GM23248 (cell line): ENCODE measurements at regions not wholly inside any gene's neighbourhood (a gene's known extent, or its start where the extent isn't known, plus 50 kb on each side); places are given as distances from the start of the nearest gene placed in this dataset.

Source experiments
- DNase-seq: peaks from one replicate; pipeline ENCODE4 v3.0.0-alpha.2; 2015
- H2AFZ ChIP-seq: fragments of 200-600 bp; sonication (generic); 2 replicates; pipeline ENCODE4 v1.6.1; 2016; ENCODE audit warnings: antibody characterized with exemption
- H3F3A ChIP-seq: fragments of 200-600 bp; sonication (generic); 2 replicates; pipeline ENCODE4 v1.6.1; 2016; ENCODE audit warnings: mild to moderate bottlenecking, antibody characterized with exemption, mixed run types; ENCODE audit not compliant: insufficient read depth
- H3K27ac ChIP-seq: fragments of 200-600 bp; sonication (generic); 2 replicates; pipeline ENCODE4 v1.5.1; 2016; ENCODE audit warnings: mild to moderate bottlenecking
- H3K27me3 ChIP-seq: fragments of 200-600 bp; sonication (generic); replicated peaks from 2 replicates; pipeline ENCODE4 v1.6.1; 2016; ENCODE audit warnings: mild to moderate bottlenecking; ENCODE audit not compliant: insufficient read depth
- H3K36me3 ChIP-seq: fragments of 200-600 bp; sonication (generic); 2 replicates; pipeline ENCODE4 v1.6.1; 2016; ENCODE audit warnings: low read depth, mild to moderate bottlenecking
- H3K4me1 ChIP-seq: fragments of 200-600 bp; sonication (generic); 2 replicates; pipeline ENCODE4 v1.6.1; 2016; ENCODE audit warnings: mild to moderate bottlenecking; ENCODE audit not compliant: insufficient read depth
- H3K4me2 ChIP-seq: fragments of 200-600 bp; sonication (generic); one replicate; pipeline ENCODE4 v1.6.1; 2016; ENCODE audit warnings: mild to moderate bottlenecking; ENCODE audit not compliant: unreplicated experiment
- H3K4me3 ChIP-seq: fragments of 200-600 bp; sonication (generic); 2 replicates; pipeline ENCODE4 v1.5.1; 2016; ENCODE audit warnings: mild to moderate bottlenecking
- H3K79me2 ChIP-seq: fragments of 200-600 bp; sonication (generic); 2 replicates; pipeline ENCODE4 v1.6.1; 2016; ENCODE audit warnings: mild to moderate bottlenecking; ENCODE audit not compliant: insufficient read depth
- H3K9ac ChIP-seq: fragments of 200-600 bp; sonication (generic); 2 replicates; pipeline ENCODE4 v1.6.1; 2016; ENCODE audit warnings: mild to moderate bottlenecking
- H3K9me2 ChIP-seq: fragments of 200-600 bp; sonication (generic); 2 replicates; pipeline ENCODE4 v1.6.1; 2016; ENCODE audit warnings: mixed run types, mild to moderate bottlenecking, moderate library complexity; ENCODE audit not compliant: insufficient read depth
- H3K9me3 ChIP-seq: fragments of 200-600 bp; sonication (generic); one replicate; pipeline ENCODE4 v1.6.1; 2017; ENCODE audit warnings: low read depth
- H4K20me1 ChIP-seq: fragments of 200-600 bp; sonication (generic); 2 replicates; pipeline ENCODE4 v1.6.0; 2016; ENCODE audit not compliant: insufficient read depth
- EZH2 ChIP-seq: fragments of 200-600 bp; sonication (generic); IDR thresholded peaks from 2 replicates; pipeline ENCODE4 v1.6.1; 2018; ENCODE audit warnings: antibody characterized with exemption, mild to moderate bottlenecking; ENCODE audit not compliant: insufficient read depth, poor library complexity, severe bottlenecking
- EZH2phosphoT487 ChIP-seq: fragments of 200-600 bp; sonication (generic); IDR thresholded peaks from 2 replicates; pipeline ENCODE4 v1.6.1; 2018; ENCODE audit warnings: antibody characterized with exemption, moderate library complexity, mild to moderate bottlenecking, low read depth; ENCODE audit not compliant: insufficient read depth
- WGBS, 2 experiments: methylation state at CpG; one replicate each; pipeline ENCODE4 v1.1.6; 2015 to 2017; ENCODE audit warnings: low lambda C conversion rate in 2 of 2, low coverage in 1 of 2; ENCODE audit errors: missing lambda C conversion rate in 2 of 2; 5-methylcytosine and 5-hydroxymethylcytosine counted together
- in situ Hi-C: fragments of 300-500 bp; cut with MboI; formaldehyde crosslinking; loops from 2 replicates; pipeline ENCODE4 v1.15.0; 2020

DNA sequence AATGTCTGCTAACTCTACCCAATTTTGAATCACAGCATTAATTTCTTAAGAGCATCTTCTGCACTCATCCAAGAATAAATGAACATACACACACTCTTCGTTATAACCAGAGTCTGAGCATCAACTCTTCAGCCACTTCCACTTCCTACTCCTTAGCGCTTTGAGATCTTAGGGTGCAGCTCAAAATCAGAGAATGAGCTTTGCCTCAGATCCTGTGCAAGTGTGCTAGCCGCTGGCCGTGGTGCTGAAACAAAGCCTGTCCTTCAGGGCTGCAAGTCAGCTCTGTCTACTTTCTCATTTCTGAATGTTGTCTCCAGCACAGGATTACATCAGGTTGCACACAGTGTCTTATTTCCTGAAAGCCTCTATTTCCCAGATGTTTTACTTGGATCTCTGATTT lies 165.4 kb downstream of the AIPL1 start:
- Histone ChIP-seq H3K4me2 (no peak overlapping the region), H3K9me2 (no peaks in the 10 kb centered on the region), H4K20me1 (no peaks in the 10 kb centered on the region), H3K79me2 (no peaks in the 10 kb centered on the region), H2AFZ (no peak overlapping the region), H3K9ac (no peak overlapping the region), H3K4me3 (no peak overlapping the region), H3K9me3 (no peaks in the 10 kb centered on the region), H3F3A (no peaks in the 10 kb centered on the region), H3K27ac (no peak overlapping the region), H3K4me1 (no peaks in the 10 kb centered on the region), H3K27me3 (no peaks in the 10 kb centered on the region), H3K36me3 (no peaks in the 10 kb centered on the region)
- peak; percentile 43 for DNase-seq
- no peak for TF ChIP-seq EZH2phosphoT487
- no peak for TF ChIP-seq EZH2
- in situ Hi-C loops = no loop called here
- WGBS, 2 experiments = 1 to 2% methylated on average over 4 of the region's 4 CpGs

DNA sequence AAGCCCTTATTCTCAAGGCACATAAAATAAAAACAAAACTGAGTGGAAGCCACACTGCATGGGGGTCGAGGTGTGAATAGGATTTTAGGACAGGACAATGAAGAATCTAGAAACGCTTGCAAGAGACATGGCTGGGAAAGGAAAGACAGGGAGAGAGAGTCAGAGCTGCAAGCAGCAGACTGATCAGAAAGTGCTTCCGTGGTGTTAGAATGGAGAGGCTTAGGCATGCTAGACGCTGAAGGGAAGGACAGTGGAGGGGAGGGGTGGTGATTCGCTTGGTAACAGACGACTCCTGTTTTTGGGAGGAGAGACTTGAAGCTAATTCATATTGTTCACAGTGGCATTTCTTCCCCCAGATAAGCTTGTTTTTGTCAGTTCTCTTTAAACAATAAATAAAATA lies 173.5 kb downstream of the AIPL1 start:
- H2AFZ ChIP-seq = no peak overlapping the region
- no peak for TF ChIP-seq EZH2phosphoT487
- H4K20me1 ChIP-seq = no peaks in the 10 kb centered on the region
- WGBS, 2 experiments = 14% methylated on average over 6 of the region's 6 CpGs
- no peaks in the 10 kb centered on the region for H3K9me2 ChIP-seq
- H3K9me3 ChIP-seq = no peaks in the 10 kb centered on the region
- H3K27ac ChIP-seq = no peak overlapping the region
- no peak overlapping the region for H3K4me3 ChIP-seq
- no peaks in the 10 kb centered on the region for H3K36me3 ChIP-seq
- in situ Hi-C loops = no loop called here
- no peaks in the 10 kb centered on the region for H3K27me3 ChIP-seq
- no peaks in the 10 kb centered on the region for H3F3A ChIP-seq
- no peak overlapping the region for H3K4me2 ChIP-seq
- no peak overlapping the region for H3K9ac ChIP-seq
- H3K79me2 ChIP-seq = no peaks in the 10 kb centered on the region
- no peak for DNase-seq
- H3K4me1 ChIP-seq = no peaks in the 10 kb centered on the region

DNA sequence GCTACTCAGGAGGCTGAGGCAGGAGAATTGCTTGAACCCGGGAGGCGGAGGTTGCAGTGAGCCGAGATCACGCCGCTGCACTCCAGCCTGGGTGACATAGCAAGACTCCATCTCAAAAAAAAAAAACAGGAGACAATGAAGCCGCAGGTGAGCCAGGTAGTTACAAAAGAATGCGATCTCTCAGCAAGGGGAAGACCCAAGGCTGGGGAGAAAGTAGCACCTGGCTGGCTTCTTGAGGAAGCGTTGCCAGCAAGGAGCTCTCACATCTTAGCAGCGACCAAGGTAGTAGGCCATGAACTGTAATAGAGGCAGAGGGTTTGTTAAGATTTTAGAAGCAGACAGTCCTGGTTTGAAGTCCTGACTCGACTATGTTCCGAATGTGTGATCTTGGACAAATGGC lies 175.0 kb downstream of the AIPL1 start:
- Histone ChIP-seq H2AFZ (no peak overlapping the region), H3K9me3 (no peaks in the 10 kb centered on the region), H3K4me1 (no peaks in the 10 kb centered on the region), H3K4me2 (no peak overlapping the region), H4K20me1 (no peaks in the 10 kb centered on the region), H3F3A (no peaks in the 10 kb centered on the region), H3K79me2 (no peaks in the 10 kb centered on the region), H3K27me3 (no peaks in the 10 kb centered on the region), H3K4me3 (no peak overlapping the region), H3K36me3 (no peaks in the 10 kb centered on the region), H3K9ac (no peak overlapping the region), H3K9me2 (no peaks in the 10 kb centered on the region), H3K27ac (no peak overlapping the region)
- in situ Hi-C loops = no loop called here
- no peak for TF ChIP-seq EZH2
- no peak for TF ChIP-seq EZH2phosphoT487
- no peak for DNase-seq
- WGBS, 2 experiments = 40 to 44% methylated on average over 11 of the region's 11 CpGs

DNA sequence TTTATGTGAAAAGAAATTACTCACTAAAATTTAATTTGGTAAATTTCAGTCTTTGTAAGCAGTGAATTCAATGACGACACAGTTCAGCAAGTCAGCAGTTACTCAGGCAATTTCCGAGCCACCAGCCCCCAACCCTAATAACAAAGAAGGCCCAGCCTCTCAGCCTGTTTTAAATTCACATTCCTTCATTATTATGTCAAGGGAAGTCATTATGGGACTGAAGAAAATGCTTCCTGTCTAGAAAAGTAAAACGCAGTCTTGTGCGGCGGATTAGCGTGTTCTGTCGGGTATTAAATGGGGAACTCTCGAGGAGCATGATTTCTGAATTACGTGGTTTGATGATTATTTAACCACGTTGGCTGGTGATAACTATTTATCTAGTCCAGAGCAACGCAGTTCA lies 177.6 kb downstream of the AIPL1 start:
- Histone ChIP-seq H3K4me2 (no peak overlapping the region), H3K9me3 (no peaks in the 10 kb centered on the region), H3K9me2 (no peaks in the 10 kb centered on the region), H3K4me1 (no peaks in the 10 kb centered on the region), H3K36me3 (no peaks in the 10 kb centered on the region), H3K27me3 (no peaks in the 10 kb centered on the region), H2AFZ (no peak overlapping the region), H3K9ac (no peak overlapping the region), H3K4me3 (no peak overlapping the region), H4K20me1 (no peaks in the 10 kb centered on the region), H3F3A (no peaks in the 10 kb centered on the region), H3K27ac (no peak overlapping the region), H3K79me2 (no peaks in the 10 kb centered on the region)
- TF ChIP-seq EZH2phosphoT487 = no peak
- no peak for TF ChIP-seq EZH2
- WGBS, 2 experiments = 2 to 3% methylated on average over 11 of the region's 11 CpGs
- DNase-seq = no peak
- in situ Hi-C loops = no loop called here

DNA sequence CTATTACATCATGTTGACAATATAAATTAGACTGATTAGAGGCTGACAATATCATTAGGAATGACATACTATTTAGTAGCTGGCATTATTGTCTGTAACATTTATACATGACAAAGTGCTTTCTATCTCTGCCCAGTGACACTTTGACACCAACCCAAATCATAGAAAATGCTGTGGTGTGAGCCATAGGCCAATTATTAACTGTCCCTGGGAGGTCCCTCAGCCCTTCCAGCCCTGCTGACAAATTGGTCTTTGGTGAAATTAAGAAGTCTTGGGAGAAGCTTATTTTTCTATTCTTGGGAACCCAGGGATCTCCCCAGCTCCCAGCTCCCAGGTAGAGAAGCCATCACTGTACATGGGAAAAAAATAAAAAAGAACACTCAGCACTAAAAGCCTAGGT lies 179.6 kb downstream of the AIPL1 start:
- Histone ChIP-seq H4K20me1 (no peaks in the 10 kb centered on the region), H3K79me2 (no peaks in the 10 kb centered on the region), H3K4me3 (no peak overlapping the region), H3K36me3 (no peaks in the 10 kb centered on the region), H3K4me1 (no peaks in the 10 kb centered on the region), H3K27me3 (no peaks in the 10 kb centered on the region), H3K27ac (no peak overlapping the region), H3K9me3 (no peaks in the 10 kb centered on the region), H3F3A (no peaks in the 10 kb centered on the region), H2AFZ (no peak overlapping the region), H3K4me2 (no peak overlapping the region), H3K9ac (no peak overlapping the region), H3K9me2 (no peaks in the 10 kb centered on the region)
- in situ Hi-C loops = no loop called here
- no peak for TF ChIP-seq EZH2phosphoT487
- no peak for TF ChIP-seq EZH2
- DNase-seq = no peak
